ENCODE measurements at regions not wholly inside any gene's neighbourhood (a gene's known extent, or its start where the extent isn't known, plus 50 kb on each side); places are given as distances from the start of the nearest gene placed in this dataset.

GRCh38 chr3:106457281-106458180 is 588.7 kb upstream of the CBLB start:
- ATAC-seq, result peak; percentile 84

GRCh38 chr3:106458952-106459351 is 590.1 kb upstream of the CBLB start:
- no peak for TF ChIP-seq ZC3H10 (CRISPR knock-in tag; IDR thresholded peaks at IDR 0.05)
- no peak for TF ChIP-seq ISL1 (CRISPR knock-in tag; IDR thresholded peaks at IDR 0.05)
- no peak for TF ChIP-seq TOX (CRISPR knock-in tag; IDR thresholded peaks at IDR 0.05; ENCODE audit: borderline replicate concordance)
- no peak for TF ChIP-seq ZNF70 (CRISPR knock-in tag; IDR thresholded peaks at IDR 0.05)
- TF ChIP-seq ZNF565 (CRISPR knock-in tag; conservative IDR thresholded peaks at IDR 0.05; ENCODE audit: low read depth), result no peak
- no peak for TF ChIP-seq GLIS3 (CRISPR knock-in tag; IDR thresholded peaks at IDR 0.05)
- no peak for ATAC-seq

More at GRCh38 chr3:106457281-106458180, 588.7 kb upstream of the CBLB start:
- no peak for TF ChIP-seq TSHZ2 (CRISPR knock-in tag; IDR thresholded peaks at IDR 0.05)
- no peak for TF ChIP-seq POU6F1 (CRISPR knock-in tag; IDR thresholded peaks at IDR 0.05; ENCODE audit: borderline replicate concordance, low read depth)
- no peak for TF ChIP-seq ZNF70 (CRISPR knock-in tag; IDR thresholded peaks at IDR 0.05)
- no peak for TF ChIP-seq RARB (CRISPR knock-in tag; IDR thresholded peaks at IDR 0.05)
- no peak for TF ChIP-seq PPARA (CRISPR knock-in tag; IDR thresholded peaks at IDR 0.05; ENCODE audit: borderline replicate concordance)
- TF ChIP-seq ARNTL (CRISPR knock-in tag; IDR thresholded peaks at IDR 0.05; ENCODE audit: borderline replicate concordance, low read depth), result no peak

- no peak for TF ChIP-seq POU6F1 (CRISPR knock-in tag; IDR thresholded peaks at IDR 0.05; ENCODE audit: borderline replicate concordance, low read depth)
- no peak for TF ChIP-seq ESRRG (CRISPR knock-in tag; IDR thresholded peaks at IDR 0.05)
- no peak for TF ChIP-seq BACH2 (CRISPR knock-in tag; IDR thresholded peaks at IDR 0.05; ENCODE audit: borderline replicate concordance)
- TF ChIP-seq GLIS3 (CRISPR knock-in tag; IDR thresholded peaks at IDR 0.05), result no peak
- no peak for TF ChIP-seq RARB (CRISPR knock-in tag; IDR thresholded peaks at IDR 0.05)
- no peak for TF ChIP-seq ZFP30 (CRISPR knock-in tag; IDR thresholded peaks at IDR 0.05)
- TF ChIP-seq CSDC2 (CRISPR knock-in tag; IDR thresholded peaks at IDR 0.05), result no peak
- TF ChIP-seq OSR1 (CRISPR knock-in tag; IDR thresholded peaks at IDR 0.05), result no peak
- no peak for TF ChIP-seq PPARA (CRISPR knock-in tag; IDR thresholded peaks at IDR 0.05; ENCODE audit: borderline replicate concordance)
- no peak for TF ChIP-seq ARNTL (CRISPR knock-in tag; IDR thresholded peaks at IDR 0.05; ENCODE audit: borderline replicate concordance, low read depth)
- no peak for TF ChIP-seq ZNF8 (CRISPR knock-in tag; IDR thresholded peaks at IDR 0.05)
- no peak for TF ChIP-seq TOX (CRISPR knock-in tag; IDR thresholded peaks at IDR 0.05; ENCODE audit: borderline replicate concordance)
- TF ChIP-seq ISL1 (CRISPR knock-in tag; IDR thresholded peaks at IDR 0.05), result no peak
- no peak for TF ChIP-seq TSHZ2 (CRISPR knock-in tag; IDR thresholded peaks at IDR 0.05)
- no peak for ATAC-seq
Observed at GRCh38 chr3:106466881-106467280, 598.1 kb upstream of the CBLB start.

All from SK-N-SH treated with all-trans-retinoic acid at 6 μM for 48 hours (cell line).